ENCODE measurements at regions not wholly inside any gene's neighbourhood (a gene's known extent, or its start where the extent isn't known, plus 50 kb on each side); places are given as distances from the start of the nearest gene placed in this dataset.

- H2AFZ ChIP-seq (ENCODE audit: low read depth) = no peak overlapping the region
- no peak for DNase-seq
- no peaks in the 10 kb centered on the region for H3K36me3 ChIP-seq (replicated peaks in 1 of 2; ENCODE audit: control insufficient read depth in 1 of 2, insufficient read depth in 2 of 2, low read length in 1 of 2)
- no peak overlapping the region for H3K4me3 ChIP-seq (ENCODE audit: low read depth in 2 of 2, low read length in 1 of 2)
- no peaks in the 10 kb centered on the region for H3K9me2 ChIP-seq
- ChIA-PET CTCF (interaction anchor here (1.1 to 2.9 kb wide), 4 partner anchors 12 to 203 kb away, joined by 3 to 12 read pairs (median 4); no protein-coding TSS in a partner anchor), POLR2A (no interaction called here)
- no peaks in the 10 kb centered on the region for H4K20me1 ChIP-seq (ENCODE audit: insufficient read depth)
- H3K79me2 ChIP-seq (ENCODE audit: insufficient read depth) = no peaks in the 10 kb centered on the region
- no peaks in the 10 kb centered on the region for H3F3A ChIP-seq (replicated peaks; ENCODE audit: insufficient read depth)
- no peaks in the 10 kb centered on the region for H3K9me3 ChIP-seq
- no peak overlapping the region for H3K27ac ChIP-seq (ENCODE audit: low read depth in 2 of 2, low read length in 1 of 2)
- H3K4me1 ChIP-seq (ENCODE audit: control insufficient read depth in 1 of 2, insufficient read depth in 2 of 2, low read depth in 1 of 2, low read length in 1 of 2) = no peaks in the 10 kb centered on the region
- TF ChIP-seq RAD21 (IDR thresholded peaks at IDR 0.05; ENCODE audit: low read length) (no peak), FOXJ3 (CRISPR knock-in tag; IDR thresholded peaks at IDR 0.05) (no peak), ZBTB33 (IDR thresholded peaks at IDR 0.05; ENCODE audit: borderline replicate concordance, low read depth) (no peak), GATA2 (CRISPR knock-in tag; IDR thresholded peaks at IDR 0.05) (no peak), FOSL2 (IDR thresholded peaks at IDR 0.05; ENCODE audit: borderline replicate concordance, low read depth) (no peak), MAX (IDR thresholded peaks at IDR 0.05; ENCODE audit: low read depth) (no peak), IRF3 (IDR thresholded peaks at IDR 0.05; ENCODE audit: low read depth, low read length) (no peak), YY1 (IDR thresholded peaks at IDR 0.05; ENCODE audit: low read depth) (no peak), TAF1 (IDR thresholded peaks at IDR 0.05; ENCODE audit: borderline replicate concordance, low read depth, low read length) (no peak), TEAD4 (IDR thresholded peaks at IDR 0.05; ENCODE audit: borderline replicate concordance, insufficient read depth) (no peak), USF1 (IDR thresholded peaks at IDR 0.05; ENCODE audit: borderline replicate concordance, low read depth) (no peak), TCF12 (IDR thresholded peaks at IDR 0.05) (no peak), RFX5 (IDR thresholded peaks at IDR 0.05; ENCODE audit: low read length) (no peak), REST (IDR thresholded peaks at IDR 0.05; ENCODE audit: low read depth, low read length) (no peak), SMC3 (IDR thresholded peaks at IDR 0.05; ENCODE audit: low read depth, low read length) (no peak), CHD2 (IDR thresholded peaks at IDR 0.05; ENCODE audit: low read length, partially characterized antibody) (no peak), RCOR1 (IDR thresholded peaks at IDR 0.05; ENCODE audit: low read length) (no peak)
- no peak overlapping the region for H3K9ac ChIP-seq
- H3K27me3 ChIP-seq (ENCODE audit: insufficient read depth) = no peaks in the 10 kb centered on the region
- no peak overlapping the region for H3K4me2 ChIP-seq
- WGBS (ENCODE audit: low lambda C conversion rate) = 60% methylated on average over 4 of the region's 4 CpGs
These were observed 283.7 kb downstream of the SKAP2 start for GRCh38 chr7:26580711-26581110.

Data from SK-N-SH (cell line).